ENCODE measurements at regions not wholly inside any gene's neighbourhood (a gene's known extent, or its start where the extent isn't known, plus 50 kb on each side); places are given as distances from the start of the nearest gene placed in this dataset.

GRCh38 chr18:40041951-40042350 is 1913.1 kb upstream of the PIK3C3 start:
- intact Hi-C loops (cut with micrococcal nuclease; ENCODE audit: unreplicated experiment): no loop called here
- no peaks in the 10 kb centered on the region for H3K36me3 Mint-ChIP-seq (ENCODE audit: insufficient read depth, unreplicated experiment)
- no peaks in the 10 kb centered on the region for H3K9me3 Mint-ChIP-seq (ENCODE audit: unreplicated experiment)
- no TSS peak for BruUV-seq (replicated peaks)
- no peaks in the 10 kb centered on the region for H3K4me1 Mint-ChIP-seq (ENCODE audit: low read depth, unreplicated experiment)
- H3K4me1 ChIP-seq: no peaks in the 10 kb centered on the region
- H3K27me3 Mint-ChIP-seq (ENCODE audit: insufficient read depth, unreplicated experiment): no peaks in the 10 kb centered on the region
- H3K27me3 ChIP-seq (replicated peaks; ENCODE audit: control insufficient read depth, insufficient read depth, low read length): no peaks in the 10 kb centered on the region
- TF ChIP-seq CTCF (IDR thresholded peaks at IDR 0.05; ENCODE audit: insufficient read depth in 1 of 2, low read depth in 1 of 2, low read length in 1 of 2, severe bottlenecking in 1 of 2, unreplicated experiment in 1 of 2): no peak
- no peaks in the 10 kb centered on the region for H3K36me3 ChIP-seq (ENCODE audit: control insufficient read depth, insufficient read depth, low read length)
- H3K4me3 ChIP-seq (ENCODE audit: low read depth, low read length): no peak overlapping the region
- CTCF ChIA-PET: no interaction called here
- H3K9me3 ChIP-seq: no peaks in the 10 kb centered on the region
- H3K4me3 Mint-ChIP-seq (ENCODE audit: unreplicated experiment): no peak overlapping the region
- no peak overlapping the region for H3K27ac Mint-ChIP-seq (ENCODE audit: unreplicated experiment)
- DNase-seq: no peak
- POLR2A ChIA-PET: no interaction called here

GRCh38 chr18:40040574-40040973 is 1914.5 kb upstream of the PIK3C3 start:
- no peaks in the 10 kb centered on the region for H3K27me3 ChIP-seq (replicated peaks; ENCODE audit: control insufficient read depth, insufficient read depth, low read length)
- H3K27me3 Mint-ChIP-seq (ENCODE audit: insufficient read depth, unreplicated experiment): no peaks in the 10 kb centered on the region
- H3K4me3 Mint-ChIP-seq (ENCODE audit: unreplicated experiment): no peak overlapping the region
- H3K9me3 Mint-ChIP-seq (ENCODE audit: unreplicated experiment): no peaks in the 10 kb centered on the region
- H3K4me3 ChIP-seq (ENCODE audit: low read depth, low read length): no peak overlapping the region
- no peak overlapping the region for H3K27ac Mint-ChIP-seq (ENCODE audit: unreplicated experiment)
- BruUV-seq (replicated peaks): no TSS peak
- no peaks in the 10 kb centered on the region for H3K9me3 ChIP-seq
- POLR2A ChIA-PET: no interaction called here
- no peaks in the 10 kb centered on the region for H3K4me1 Mint-ChIP-seq (ENCODE audit: low read depth, unreplicated experiment)
- intact Hi-C loops (cut with micrococcal nuclease; ENCODE audit: unreplicated experiment): no loop called here
- no peaks in the 10 kb centered on the region for H3K36me3 Mint-ChIP-seq (ENCODE audit: insufficient read depth, unreplicated experiment)
- CTCF ChIA-PET: no interaction called here
- DNase-seq: no peak
- no peaks in the 10 kb centered on the region for H3K36me3 ChIP-seq (ENCODE audit: control insufficient read depth, insufficient read depth, low read length)
- TF ChIP-seq CTCF (IDR thresholded peaks at IDR 0.05; ENCODE audit: insufficient read depth in 1 of 2, low read depth in 1 of 2, low read length in 1 of 2, severe bottlenecking in 1 of 2, unreplicated experiment in 1 of 2): no peak
- no peaks in the 10 kb centered on the region for H3K4me1 ChIP-seq

GRCh38 chr18:40037356-40037755 is 1917.7 kb upstream of the PIK3C3 start:
- H3K4me1 Mint-ChIP-seq (ENCODE audit: low read depth, unreplicated experiment): no peaks in the 10 kb centered on the region

More at GRCh38 chr18:40037356-40037755, 1917.7 kb upstream of the PIK3C3 start:
- Mint-ChIP-seq H3K36me3 (ENCODE audit: insufficient read depth, unreplicated experiment) (no peaks in the 10 kb centered on the region), H3K9me3 (ENCODE audit: unreplicated experiment) (no peaks in the 10 kb centered on the region), H3K27ac (ENCODE audit: unreplicated experiment) (no peak overlapping the region), H3K27me3 (ENCODE audit: insufficient read depth, unreplicated experiment) (no peaks in the 10 kb centered on the region), H3K4me3 (ENCODE audit: unreplicated experiment) (no peak overlapping the region)
- BruUV-seq (replicated peaks): no TSS peak
- no peak overlapping the region for H3K4me3 ChIP-seq (ENCODE audit: low read depth, low read length)
- no peaks in the 10 kb centered on the region for H3K9me3 ChIP-seq
- intact Hi-C loops (cut with micrococcal nuclease; ENCODE audit: unreplicated experiment): no loop called here
- TF ChIP-seq CTCF (IDR thresholded peaks at IDR 0.05; ENCODE audit: insufficient read depth in 1 of 2, low read depth in 1 of 2, low read length in 1 of 2, severe bottlenecking in 1 of 2, unreplicated experiment in 1 of 2): no peak
- no peaks in the 10 kb centered on the region for H3K36me3 ChIP-seq (ENCODE audit: control insufficient read depth, insufficient read depth, low read length)
- no peaks in the 10 kb centered on the region for H3K4me1 ChIP-seq
- POLR2A ChIA-PET: no interaction called here
- no peak for DNase-seq
- no peaks in the 10 kb centered on the region for H3K27me3 ChIP-seq (replicated peaks; ENCODE audit: control insufficient read depth, insufficient read depth, low read length)
- CTCF ChIA-PET: no interaction called here

All from Caco-2 (cell line).